ENCODE measurements at regions not wholly inside any gene's neighbourhood (a gene's known extent, or its start where the extent isn't known, plus 50 kb on each side); places are given as distances from the start of the nearest gene placed in this dataset.

DNA sequence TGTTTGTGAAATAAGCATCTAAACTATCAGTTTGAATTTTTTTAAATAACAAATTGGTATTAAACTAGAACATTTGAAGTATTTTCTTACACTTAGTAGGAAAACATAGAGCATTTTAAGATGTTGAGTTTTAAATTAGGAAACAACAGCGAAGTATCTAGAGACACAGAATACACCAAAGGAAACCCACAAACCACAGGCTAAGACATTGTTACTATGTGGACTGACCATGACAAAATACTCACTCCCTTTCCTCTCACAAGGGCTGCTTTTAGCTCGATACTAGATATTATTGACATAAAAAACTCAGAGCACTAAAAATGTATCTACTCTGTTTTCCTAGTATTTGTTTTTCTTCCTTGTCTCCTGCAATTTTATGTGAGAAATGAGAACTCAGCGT is 266.0 kb upstream of the CITED2 start:
- TF ChIP-seq ZNF274 (IDR thresholded peaks at IDR 0.05; ENCODE audit: low read depth, low read length) (no peak), SUZ12 (IDR thresholded peaks at IDR 0.05; ENCODE audit: extremely low read depth, insufficient read depth, insufficient read length) (no peak), YY1 (IDR thresholded peaks at IDR 0.05; ENCODE audit: insufficient read depth, insufficient read length) (no peak)
